NB4 (cell line): ENCODE measurements at regions not wholly inside any gene's neighbourhood (a gene's known extent, or its start where the extent isn't known, plus 50 kb on each side); places are given as distances from the start of the nearest gene placed in this dataset.
"Not testable (repeated sequence)": the region's sequence is repeated elsewhere in the genome, so short reads cannot be mapped to it uniquely, and the experiment has no call there.

Experiments used
- POLR2A ChIP-seq: IDR thresholded peaks from 2 replicates; pipeline ENCODE4 v1.6.1; 2011; ENCODE audit warnings: mild to moderate bottlenecking; ENCODE audit not compliant: insufficient read length; ENCODE audit errors: extremely low read depth
- TF ChIP-seq, protein P1 (sequence below): IDR thresholded peaks from one replicate; pipeline ENCODE4 v1.5.1; 2012; ENCODE audit warnings: low read depth, low read length
- TF ChIP-seq, protein P2 (sequence below): IDR thresholded peaks from 2 replicates; pipeline ENCODE4 v1.6.1; 2011; ENCODE audit warnings: low read depth, low read length

DNA sequence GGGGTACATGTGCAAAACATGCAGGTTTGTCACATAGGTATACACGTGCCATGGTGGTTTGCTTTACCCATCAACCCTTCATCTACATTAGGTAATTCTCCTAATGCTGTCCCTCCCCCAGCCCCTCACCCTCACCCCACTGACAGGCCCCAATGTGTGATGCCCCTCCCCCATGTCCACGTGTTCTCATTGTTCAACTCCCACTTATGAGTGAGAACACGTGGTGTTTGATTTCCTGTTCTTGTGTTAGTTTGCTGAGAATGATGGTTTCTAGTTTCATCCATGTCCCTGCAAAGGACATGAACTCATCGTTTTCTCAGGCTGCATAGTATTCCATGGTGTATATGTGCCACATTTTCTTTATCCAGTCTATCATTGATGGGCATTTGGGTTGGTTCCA, 232.9 kb upstream of the RASGRP1 start:
- TF ChIP-seq, protein P1, sequence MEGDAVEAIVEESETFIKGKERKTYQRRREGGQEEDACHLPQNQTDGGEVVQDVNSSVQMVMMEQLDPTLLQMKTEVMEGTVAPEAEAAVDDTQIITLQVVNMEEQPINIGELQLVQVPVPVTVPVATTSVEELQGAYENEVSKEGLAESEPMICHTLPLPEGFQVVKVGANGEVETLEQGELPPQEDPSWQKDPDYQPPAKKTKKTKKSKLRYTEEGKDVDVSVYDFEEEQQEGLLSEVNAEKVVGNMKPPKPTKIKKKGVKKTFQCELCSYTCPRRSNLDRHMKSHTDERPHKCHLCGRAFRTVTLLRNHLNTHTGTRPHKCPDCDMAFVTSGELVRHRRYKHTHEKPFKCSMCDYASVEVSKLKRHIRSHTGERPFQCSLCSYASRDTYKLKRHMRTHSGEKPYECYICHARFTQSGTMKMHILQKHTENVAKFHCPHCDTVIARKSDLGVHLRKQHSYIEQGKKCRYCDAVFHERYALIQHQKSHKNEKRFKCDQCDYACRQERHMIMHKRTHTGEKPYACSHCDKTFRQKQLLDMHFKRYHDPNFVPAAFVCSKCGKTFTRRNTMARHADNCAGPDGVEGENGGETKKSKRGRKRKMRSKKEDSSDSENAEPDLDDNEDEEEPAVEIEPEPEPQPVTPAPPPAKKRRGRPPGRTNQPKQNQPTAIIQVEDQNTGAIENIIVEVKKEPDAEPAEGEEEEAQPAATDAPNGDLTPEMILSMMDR, result not testable (repeated sequence)
- not testable (repeated sequence) for TF ChIP-seq POLR2A
- TF ChIP-seq, protein P2, sequence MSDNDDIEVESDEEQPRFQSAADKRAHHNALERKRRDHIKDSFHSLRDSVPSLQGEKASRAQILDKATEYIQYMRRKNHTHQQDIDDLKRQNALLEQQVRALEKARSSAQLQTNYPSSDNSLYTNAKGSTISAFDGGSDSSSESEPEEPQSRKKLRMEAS, result not testable (repeated sequence)
